ENCODE measurements at regions not wholly inside any gene's neighbourhood (a gene's known extent, or its start where the extent isn't known, plus 50 kb on each side); places are given as distances from the start of the nearest gene placed in this dataset.
"Not testable (repeated sequence)": the region's sequence is repeated elsewhere in the genome, so short reads cannot be mapped to it uniquely, and the experiment has no call there.

GRCh38 chr2:51779723-51780122, 747.8 kb upstream of the NRXN1 start:
- not testable (repeated sequence) for TF ChIP-seq CTCF (conservative IDR thresholded peaks at IDR 0.05); EZH2 (IDR thresholded peaks at IDR 0.05; ENCODE audit: low read depth)

Data from PC-9 (cell line).